ENCODE measurements at regions not wholly inside any gene's neighbourhood (a gene's known extent, or its start where the extent isn't known, plus 50 kb on each side); places are given as distances from the start of the nearest gene placed in this dataset.

GRCh38 chr22:45093609-45094008, 70.1 kb upstream of the NUP50 start:
- no peak for ATAC-seq
- intact Hi-C loops (cut with DNase I): no loop called here
- DNase-seq (ENCODE audit: low spot score): no peak

GRCh38 chr22:45094081-45094720, 69.5 kb upstream of the NUP50 start:
- intact Hi-C loops (cut with DNase I): no loop called here
- no peak for DNase-seq (ENCODE audit: low spot score)
- no peak for ATAC-seq

- intact Hi-C loops (cut with DNase I): no loop called here
- no peak for ATAC-seq
- no peak for DNase-seq (ENCODE audit: low spot score)
Observed at GRCh38 chr22:45094825-45095224, 68.9 kb upstream of the NUP50 start.

- ATAC-seq: peak; percentile 75
- DNase-seq (ENCODE audit: low spot score): peak; percentile 69
- intact Hi-C loops (cut with DNase I): no loop called here
Observed at GRCh38 chr22:45096256-45096907, 67.3 kb upstream of the NUP50 start.

- intact Hi-C loops (cut with DNase I): no loop called here
- no peak for ATAC-seq
Observed at GRCh38 chr22:45097061-45097460, 66.7 kb upstream of the NUP50 start.

GRCh38 chr22:45098056-45098455, 65.7 kb upstream of the NUP50 start:
- ATAC-seq (no peak), DNase-seq (ENCODE audit: low spot score) (no peak)
- intact Hi-C loops (cut with DNase I): no loop called here

More at GRCh38 chr22:45097061-45097460, 66.7 kb upstream of the NUP50 start:
- no peak for DNase-seq (ENCODE audit: low spot score)

- ATAC-seq (no peak), DNase-seq (ENCODE audit: low spot score) (no peak)
- intact Hi-C loops (cut with DNase I): no loop called here
Observed at GRCh38 chr22:45099961-45100360, 63.8 kb upstream of the NUP50 start.

GRCh38 chr22:45101515-45102227, 62.1 kb upstream of the NUP50 start:
- intact Hi-C loops (cut with DNase I): no loop called here
- ATAC-seq (peak; percentile 89), DNase-seq (ENCODE audit: low spot score) (peak; percentile 76)

- ATAC-seq (no peak), DNase-seq (ENCODE audit: low spot score) (no peak)
- intact Hi-C loops (cut with DNase I): no loop called here
Observed at GRCh38 chr22:45102896-45103420, 60.8 kb upstream of the NUP50 start.

- no peak for ATAC-seq
- intact Hi-C loops (cut with DNase I): no loop called here
- DNase-seq (ENCODE audit: low spot score): no peak
Observed at GRCh38 chr22:45103756-45104155, 60.0 kb upstream of the NUP50 start.

GRCh38 chr22:45104313-45104712, 59.4 kb upstream of the NUP50 start:
- intact Hi-C loops (cut with DNase I): no loop called here
- ATAC-seq: no peak
- DNase-seq (ENCODE audit: low spot score): no peak

GRCh38 chr22:45105281-45105702, 58.4 kb upstream of the NUP50 start:
- intact Hi-C loops (cut with DNase I): no loop called here
- peak; percentile 39 for ATAC-seq

GRCh38 chr22:45107671-45108070, 56.1 kb upstream of the NUP50 start:
- no peak for DNase-seq (ENCODE audit: low spot score)
- no peak for ATAC-seq
- intact Hi-C loops (cut with DNase I): no loop called here

More at GRCh38 chr22:45105281-45105702, 58.4 kb upstream of the NUP50 start:
- no peak for DNase-seq (ENCODE audit: low spot score)

- no peak for ATAC-seq
- DNase-seq (ENCODE audit: low spot score): no peak
- intact Hi-C loops (cut with DNase I): no loop called here
Observed at GRCh38 chr22:45112136-45112879, 51.4 kb upstream of the NUP50 start.
